GM20000 (cell line): ENCODE measurements at regions not wholly inside any gene's neighbourhood (a gene's known extent, or its start where the extent isn't known, plus 50 kb on each side); places are given as distances from the start of the nearest gene placed in this dataset.

Source experiments
- DNase-seq: peaks from one replicate; pipeline ENCODE4 v3.0.0; 2012; ENCODE audit warnings: low spot score
- TF ChIP-seq, protein P1 (sequence below): IDR thresholded peaks from 2 replicates; pipeline ENCODE4 v1.5.1; 2012; ENCODE audit warnings: mild to moderate bottlenecking, control low read depth; ENCODE audit errors: extremely low read depth, missing control alignments

DNA sequence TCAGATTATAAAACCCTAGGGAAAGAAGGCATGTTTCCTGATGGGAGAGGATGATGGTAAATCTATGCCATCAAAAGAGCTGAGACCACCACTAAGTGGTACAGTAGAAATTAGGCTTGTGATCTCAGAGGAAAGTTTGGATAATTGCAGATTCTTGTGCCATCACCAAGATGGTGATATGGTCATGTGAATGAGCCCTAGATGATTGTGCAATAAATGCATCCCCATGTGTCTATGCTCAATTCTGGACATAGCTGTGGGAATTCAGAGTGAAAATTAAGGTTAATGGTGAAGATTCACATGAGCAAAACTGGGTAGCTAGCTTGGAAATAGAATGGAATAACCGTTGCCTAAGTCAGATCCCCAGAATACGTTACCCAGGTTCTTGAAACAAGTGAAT lies 496.1 kb upstream of the FSIP2 start:
- no peak for DNase-seq
- TF ChIP-seq, protein P1, sequence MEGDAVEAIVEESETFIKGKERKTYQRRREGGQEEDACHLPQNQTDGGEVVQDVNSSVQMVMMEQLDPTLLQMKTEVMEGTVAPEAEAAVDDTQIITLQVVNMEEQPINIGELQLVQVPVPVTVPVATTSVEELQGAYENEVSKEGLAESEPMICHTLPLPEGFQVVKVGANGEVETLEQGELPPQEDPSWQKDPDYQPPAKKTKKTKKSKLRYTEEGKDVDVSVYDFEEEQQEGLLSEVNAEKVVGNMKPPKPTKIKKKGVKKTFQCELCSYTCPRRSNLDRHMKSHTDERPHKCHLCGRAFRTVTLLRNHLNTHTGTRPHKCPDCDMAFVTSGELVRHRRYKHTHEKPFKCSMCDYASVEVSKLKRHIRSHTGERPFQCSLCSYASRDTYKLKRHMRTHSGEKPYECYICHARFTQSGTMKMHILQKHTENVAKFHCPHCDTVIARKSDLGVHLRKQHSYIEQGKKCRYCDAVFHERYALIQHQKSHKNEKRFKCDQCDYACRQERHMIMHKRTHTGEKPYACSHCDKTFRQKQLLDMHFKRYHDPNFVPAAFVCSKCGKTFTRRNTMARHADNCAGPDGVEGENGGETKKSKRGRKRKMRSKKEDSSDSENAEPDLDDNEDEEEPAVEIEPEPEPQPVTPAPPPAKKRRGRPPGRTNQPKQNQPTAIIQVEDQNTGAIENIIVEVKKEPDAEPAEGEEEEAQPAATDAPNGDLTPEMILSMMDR, result no peak

DNA sequence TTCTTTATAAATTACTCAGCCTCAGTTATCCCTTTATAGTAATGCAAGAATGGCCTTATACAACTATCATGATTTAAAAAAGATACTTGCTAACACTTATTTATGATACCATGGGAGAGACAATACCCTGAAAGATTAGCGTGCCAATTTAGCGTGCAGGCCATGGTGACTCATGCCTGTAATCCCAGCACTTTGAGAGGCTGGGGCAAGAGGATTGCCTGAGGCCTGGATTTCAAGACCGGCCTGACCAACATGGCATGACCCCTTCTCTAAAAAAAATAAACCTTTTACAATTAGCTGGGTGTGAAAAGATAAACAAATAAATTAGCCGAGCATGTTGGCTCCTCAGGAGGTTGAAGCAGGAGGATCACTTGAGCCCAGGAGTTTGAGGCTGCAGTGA lies 493.4 kb upstream of the FSIP2 start:
- no peak for DNase-seq
- TF ChIP-seq, protein P1, result no peak

DNA sequence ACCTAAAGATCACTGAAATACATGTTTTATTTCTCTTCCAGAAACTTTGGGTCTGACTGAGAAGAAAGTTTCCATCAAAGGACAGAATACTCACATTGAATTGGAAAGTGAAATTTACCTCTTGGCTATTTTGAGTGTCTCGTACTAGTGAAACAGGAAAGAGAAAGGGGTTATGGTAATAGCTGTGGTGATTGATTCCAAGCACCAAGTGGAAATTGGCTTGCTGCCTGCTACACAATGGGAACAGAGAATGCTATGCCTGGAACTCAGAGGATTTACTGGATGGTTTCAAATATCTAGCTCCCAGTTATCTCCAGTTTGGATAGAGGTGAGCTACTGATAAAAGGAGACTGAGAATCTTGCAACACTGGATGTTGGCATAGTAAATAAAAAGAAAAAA lies 492.8 kb upstream of the FSIP2 start:
- TF ChIP-seq, protein P1, result no peak
- DNase-seq, result no peak

DNA sequence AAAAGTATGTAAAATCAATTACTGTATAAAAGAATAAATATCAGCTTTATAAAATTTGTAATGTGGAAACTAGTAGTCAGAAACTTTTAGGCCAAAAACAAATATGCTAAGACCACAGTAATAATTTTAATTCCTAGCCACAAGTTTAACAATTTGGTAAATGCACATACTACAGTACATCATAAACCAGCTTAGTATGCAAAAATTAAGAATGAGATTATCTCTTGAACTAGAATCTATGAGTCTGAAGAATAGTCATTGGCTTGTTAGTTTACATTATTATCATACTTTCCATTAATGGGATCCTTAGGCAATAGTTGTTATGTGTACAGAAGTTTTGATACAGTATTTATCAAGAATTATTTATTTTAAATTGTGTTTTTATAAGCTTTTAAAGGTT lies 491.9 kb upstream of the FSIP2 start:
- TF ChIP-seq, protein P1, result no peak
- no peak for DNase-seq

DNA sequence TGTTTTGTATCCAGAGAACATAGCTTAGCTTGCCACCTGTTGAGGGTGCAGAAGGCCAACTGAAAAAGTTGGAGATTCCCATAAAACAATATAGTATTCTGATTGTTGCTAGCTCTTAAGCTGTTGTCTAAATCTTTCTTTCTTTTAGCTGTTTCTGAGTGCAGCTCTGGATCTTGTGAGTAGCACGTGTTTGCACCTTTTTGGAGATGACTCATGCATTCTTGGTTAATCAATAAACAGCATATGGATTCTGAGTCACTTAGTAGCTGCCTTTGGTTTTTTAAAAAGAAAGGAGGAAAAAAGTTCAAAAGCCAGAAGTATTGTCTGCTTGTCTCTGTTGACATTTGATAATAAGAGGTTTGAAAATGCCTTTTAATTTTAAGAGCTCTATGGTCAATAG lies 483.0 kb upstream of the FSIP2 start:
- TF ChIP-seq, protein P1, result no peak
- no peak for DNase-seq

DNA sequence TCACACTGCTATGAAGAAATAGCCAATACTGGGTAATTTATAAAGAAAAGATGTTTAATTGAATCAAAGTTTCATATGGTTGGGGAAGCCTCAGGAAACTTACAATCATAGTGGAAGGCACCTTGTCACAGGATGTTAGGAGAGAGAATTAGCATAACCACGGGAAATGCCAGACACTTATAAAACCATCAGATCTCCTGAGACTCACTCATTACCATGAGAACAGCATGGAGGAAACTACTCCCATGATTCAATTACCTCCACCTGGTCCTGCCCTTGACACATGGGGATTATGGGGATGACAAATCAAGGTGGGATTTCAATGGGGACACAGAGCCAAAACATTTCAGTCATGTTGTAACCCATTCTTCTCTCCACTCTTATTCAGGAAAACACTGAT lies 472.9 kb upstream of the FSIP2 start:
- DNase-seq, result no peak
- TF ChIP-seq, protein P1, result no peak

DNA sequence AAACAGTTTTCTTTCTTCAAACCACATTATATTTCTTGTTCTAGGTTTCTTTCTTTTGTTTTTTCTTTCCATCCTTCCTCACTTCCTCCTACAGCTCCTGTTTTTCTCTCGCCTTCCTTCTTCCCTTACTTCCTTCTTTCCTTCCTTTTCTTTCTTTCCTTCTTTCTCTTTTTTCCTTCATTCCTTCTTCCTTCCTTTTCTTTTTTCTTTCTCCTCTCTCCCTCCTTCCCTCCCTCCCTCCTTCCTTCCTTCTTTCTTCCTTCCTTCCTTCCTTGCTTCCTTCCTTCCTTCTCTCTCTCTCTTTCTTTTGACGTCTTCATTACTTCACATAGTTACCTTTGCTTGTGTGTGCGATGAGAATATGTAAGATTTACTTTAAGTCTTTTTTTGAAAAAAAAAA lies 470.0 kb upstream of the FSIP2 start:
- TF ChIP-seq, protein P1, result no peak
- no peak for DNase-seq
